NCI-H345 treated with DMSO at 0.1 percent for 48 hours (cell line): ENCODE measurements at regions not wholly inside any gene's neighbourhood (a gene's known extent, or its start where the extent isn't known, plus 50 kb on each side); places are given as distances from the start of the nearest gene placed in this dataset.

Source experiments
- DNase-seq: peaks from one replicate; lab custom pipeline; 2025; ENCODE audit not compliant: unreplicated experiment; lab: John Stamatoyannopoulos, UW

GRCh38 chr11:130638624-130639023, 190.2 kb downstream of the ADAMTS15 start:
- DNase-seq: no peak

- DNase-seq: no peak
Observed at GRCh38 chr11:130639369-130639768, 190.9 kb downstream of the ADAMTS15 start.

- no peak for DNase-seq
Observed at GRCh38 chr11:130640526-130640925, 192.1 kb downstream of the ADAMTS15 start.

- no peak for DNase-seq
Observed at GRCh38 chr11:130641876-130642275, 193.4 kb downstream of the ADAMTS15 start.

- no peak for DNase-seq
Observed at GRCh38 chr11:130642994-130643393, 194.5 kb downstream of the ADAMTS15 start.

GRCh38 chr11:130644187-130644586, 195.7 kb downstream of the ADAMTS15 start:
- DNase-seq: no peak

- no peak for DNase-seq
Observed at GRCh38 chr11:130645164-130645842, 196.9 kb downstream of the ADAMTS15 start.

- no peak for DNase-seq
Observed at GRCh38 chr11:130645843-130646197, 197.4 kb downstream of the ADAMTS15 start.

- no peak for DNase-seq
Observed at GRCh38 chr11:130646881-130647280, 198.4 kb downstream of the ADAMTS15 start.

GRCh38 chr11:130647371-130647770, 198.9 kb downstream of the ADAMTS15 start:
- DNase-seq: no peak

- DNase-seq: no peak
Observed at GRCh38 chr11:130649801-130650200, 201.4 kb downstream of the ADAMTS15 start.

- DNase-seq: no peak
Observed at GRCh38 chr11:130650456-130651030, 202.1 kb downstream of the ADAMTS15 start.

- DNase-seq: no peak
Observed at GRCh38 chr11:130651066-130651855, 202.8 kb downstream of the ADAMTS15 start.

GRCh38 chr11:130652671-130653335, 204.4 kb downstream of the ADAMTS15 start:
- no peak for DNase-seq

GRCh38 chr11:130653838-130654636, 205.6 kb downstream of the ADAMTS15 start:
- no peak for DNase-seq

- no peak for DNase-seq
Observed at GRCh38 chr11:130655300-130655699, 206.9 kb downstream of the ADAMTS15 start.

GRCh38 chr11:130666781-130667251, 218.4 kb downstream of the ADAMTS15 start:
- no peak for DNase-seq

- no peak for DNase-seq
Observed at GRCh38 chr11:130668751-130669150, 220.3 kb downstream of the ADAMTS15 start.

- DNase-seq: no peak
Observed at GRCh38 chr11:130670200-130670599, 221.8 kb downstream of the ADAMTS15 start.

GRCh38 chr11:130671801-130672700, 223.6 kb downstream of the ADAMTS15 start:
- DNase-seq: no peak
